LNCAP (cell line): ENCODE measurements at regions not wholly inside any gene's neighbourhood (a gene's known extent, or its start where the extent isn't known, plus 50 kb on each side); places are given as distances from the start of the nearest gene placed in this dataset.

ENCODE experiments used
- TF ChIP-seq, protein P1 (sequence below): fragments of 450-650 bp; IDR thresholded peaks from 2 replicates; pipeline ENCODE4 v1.5.1; 2017; ENCODE audit warnings: mild to moderate bottlenecking

- TF ChIP-seq, protein P1, sequence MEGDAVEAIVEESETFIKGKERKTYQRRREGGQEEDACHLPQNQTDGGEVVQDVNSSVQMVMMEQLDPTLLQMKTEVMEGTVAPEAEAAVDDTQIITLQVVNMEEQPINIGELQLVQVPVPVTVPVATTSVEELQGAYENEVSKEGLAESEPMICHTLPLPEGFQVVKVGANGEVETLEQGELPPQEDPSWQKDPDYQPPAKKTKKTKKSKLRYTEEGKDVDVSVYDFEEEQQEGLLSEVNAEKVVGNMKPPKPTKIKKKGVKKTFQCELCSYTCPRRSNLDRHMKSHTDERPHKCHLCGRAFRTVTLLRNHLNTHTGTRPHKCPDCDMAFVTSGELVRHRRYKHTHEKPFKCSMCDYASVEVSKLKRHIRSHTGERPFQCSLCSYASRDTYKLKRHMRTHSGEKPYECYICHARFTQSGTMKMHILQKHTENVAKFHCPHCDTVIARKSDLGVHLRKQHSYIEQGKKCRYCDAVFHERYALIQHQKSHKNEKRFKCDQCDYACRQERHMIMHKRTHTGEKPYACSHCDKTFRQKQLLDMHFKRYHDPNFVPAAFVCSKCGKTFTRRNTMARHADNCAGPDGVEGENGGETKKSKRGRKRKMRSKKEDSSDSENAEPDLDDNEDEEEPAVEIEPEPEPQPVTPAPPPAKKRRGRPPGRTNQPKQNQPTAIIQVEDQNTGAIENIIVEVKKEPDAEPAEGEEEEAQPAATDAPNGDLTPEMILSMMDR, result no peak
These were observed 145.4 kb upstream of the IER5L start for GRCh38 chr9:129323376-129323998.

- TF ChIP-seq, protein P1, result no peak
These were observed 144.7 kb upstream of the IER5L start for GRCh38 chr9:129322641-129323375.

DNA sequence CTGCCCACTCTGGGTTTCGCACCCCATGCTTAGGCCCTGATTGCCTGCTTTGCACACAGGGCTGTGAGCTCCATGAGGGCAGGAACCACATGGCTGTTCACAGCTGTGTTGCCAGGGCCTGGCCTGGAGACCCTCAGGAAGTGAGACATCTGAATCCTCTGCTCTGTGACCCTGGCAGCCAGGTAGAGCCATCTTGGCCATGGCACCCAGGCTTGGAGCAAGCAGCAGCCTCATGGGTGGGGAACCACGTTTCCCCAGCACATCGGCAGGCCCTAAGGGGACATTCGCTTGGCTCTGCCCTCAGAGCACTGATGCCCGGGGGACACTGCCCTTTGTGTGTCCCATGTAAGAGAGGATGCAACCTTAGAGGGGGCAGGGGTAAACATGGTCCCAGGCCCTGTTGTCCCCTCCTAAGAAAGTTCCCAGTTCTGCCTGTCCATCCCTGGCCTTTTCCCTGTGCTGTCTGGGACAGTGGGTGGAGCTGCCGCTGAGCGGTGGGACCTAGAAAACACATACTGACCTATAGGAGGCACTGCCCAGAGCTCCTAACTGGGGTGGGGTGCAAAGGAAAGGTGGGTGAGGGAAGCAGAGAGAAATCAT is 144.1 kb upstream of the IER5L start:
- TF ChIP-seq, protein P1, result no peak

DNA sequence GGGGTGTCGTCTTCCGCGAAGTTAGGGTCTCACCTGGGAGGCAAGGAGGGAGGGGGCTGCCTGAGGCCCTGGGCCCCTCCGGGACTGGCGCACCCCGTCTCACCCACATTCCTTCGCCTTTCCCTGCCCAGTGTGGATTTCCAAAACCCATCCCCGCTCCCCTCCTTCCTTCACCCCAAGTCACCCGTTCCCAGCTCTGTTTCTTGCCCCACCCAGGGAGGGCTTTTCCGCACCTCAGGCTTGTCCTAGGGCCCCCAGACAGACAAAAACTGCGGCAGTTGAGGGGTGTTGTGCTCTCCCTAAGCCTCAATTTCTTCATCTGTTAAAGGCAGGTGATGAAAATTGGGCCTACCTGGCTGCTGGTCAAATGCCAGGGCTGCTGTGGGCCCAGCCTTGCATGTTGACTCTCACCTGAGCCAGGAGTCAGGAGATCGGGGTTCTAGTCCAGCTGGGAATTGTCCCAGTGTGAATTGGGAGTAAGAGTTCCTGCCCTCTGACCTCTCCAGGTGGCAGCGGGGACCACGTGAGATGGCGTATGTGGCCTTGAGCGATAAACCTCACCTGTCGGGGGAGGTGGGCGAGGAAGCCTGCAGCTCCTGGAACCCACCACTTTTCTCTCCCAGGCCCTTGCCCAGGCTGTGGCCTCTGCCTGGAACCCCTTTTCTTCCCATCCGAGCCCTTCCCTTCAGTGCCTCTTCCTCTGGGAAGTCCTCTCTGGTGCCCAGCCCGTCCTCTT is 143.4 kb upstream of the IER5L start:
- TF ChIP-seq, protein P1, result no peak

DNA sequence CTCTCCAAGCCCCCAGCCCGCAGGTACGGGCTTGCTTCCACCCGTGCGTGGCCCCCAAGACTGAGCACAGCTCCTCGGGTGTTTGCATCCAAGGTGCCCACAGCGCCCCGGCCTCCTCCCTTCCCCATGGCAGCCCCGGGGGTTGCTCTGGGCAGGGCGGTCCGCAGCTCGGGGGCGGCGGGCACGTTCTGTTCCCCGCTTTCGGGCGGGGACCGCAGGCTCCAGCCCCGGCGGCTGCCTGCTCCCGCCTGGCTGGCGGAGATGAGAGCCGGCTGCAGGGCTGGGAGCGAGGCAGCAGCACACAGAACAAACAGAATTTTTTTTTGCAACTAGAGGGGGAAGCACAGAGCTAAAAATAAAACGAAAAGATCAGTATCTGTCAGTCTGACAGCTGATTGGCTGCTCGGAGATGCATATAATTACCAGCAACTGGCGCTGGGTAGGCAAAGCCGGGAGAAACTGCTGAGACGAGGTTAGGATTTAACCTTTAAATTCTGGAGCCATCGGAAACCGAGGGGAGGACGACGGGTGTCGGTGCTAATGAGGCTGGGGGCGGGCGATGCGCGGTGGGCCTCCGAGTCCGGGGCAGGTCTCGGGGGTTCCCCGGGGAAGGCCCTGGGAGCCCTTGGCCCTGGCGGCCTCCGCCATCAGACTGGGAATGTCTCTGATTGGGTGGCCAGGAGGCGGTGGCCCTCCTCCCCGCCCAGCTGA is 142.7 kb upstream of the IER5L start:
- TF ChIP-seq, protein P1, result peak; percentile 24; the same call in 1 of the 2 replicates

DNA sequence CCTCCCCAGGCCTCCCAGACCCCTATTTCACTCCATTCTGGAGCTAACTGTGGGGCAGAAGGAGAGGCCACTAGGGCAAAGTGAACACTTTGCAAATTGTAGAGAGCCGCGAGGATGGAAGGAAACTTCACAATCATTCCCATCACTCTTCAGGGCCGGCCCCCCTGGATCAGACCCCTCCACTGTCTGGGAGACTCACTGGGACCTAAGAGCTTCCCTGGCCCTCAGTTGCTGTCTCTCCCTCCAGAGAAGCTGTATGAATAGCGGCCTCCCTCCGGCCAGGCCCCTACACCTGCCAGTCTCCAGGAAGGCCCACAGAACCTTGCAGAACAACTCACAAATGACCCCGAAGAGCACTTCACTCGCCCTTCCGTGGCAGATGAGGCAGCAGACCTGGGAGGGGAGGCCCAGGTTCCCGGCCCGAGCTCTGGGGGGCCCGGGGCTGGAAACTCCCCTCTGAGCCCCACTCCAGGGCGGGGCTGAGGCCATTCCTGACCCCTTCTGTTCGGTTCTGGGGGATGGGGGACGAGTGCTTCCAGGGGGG is 141.9 kb upstream of the IER5L start:
- TF ChIP-seq, protein P1, result no peak
